Smooth muscle cell (in vitro differentiated cells): ENCODE measurements at regions not wholly inside any gene's neighbourhood (a gene's known extent, or its start where the extent isn't known, plus 50 kb on each side); places are given as distances from the start of the nearest gene placed in this dataset.
A peak's percentile ranks its signal among the peaks of the same experiment; 100 is the strongest.

Experiments used
- DNase-seq: peaks from one replicate; lab custom pipeline; 2025; ENCODE audit not compliant: unreplicated experiment; lab: John Stamatoyannopoulos, UW
- H2AFZ ChIP-seq: fragments of 200-600 bp; sonication (generic); 2 replicates; pipeline ENCODE4 v1.6.0; 2016; ENCODE audit warnings: antibody characterized with exemption, low read depth, mild to moderate bottlenecking
- H3F3A ChIP-seq: fragments of 200-600 bp; sonication (generic); 2 replicates; pipeline ENCODE4 v1.6.0; 2017; ENCODE audit warnings: antibody characterized with exemption, low read depth
- H3K27ac ChIP-seq: fragments of 200-600 bp; sonication (generic); 2 replicates; pipeline ENCODE4 v1.5.1; 2016; ENCODE audit warnings: low read depth, mild to moderate bottlenecking
- H3K27me3 ChIP-seq: fragments of 200-600 bp; sonication (generic); 2 replicates; pipeline ENCODE4 v1.6.1; 2016; ENCODE audit warnings: low read depth, mild to moderate bottlenecking
- H3K36me3 ChIP-seq: fragments of 200-600 bp; sonication (generic); 2 replicates; pipeline ENCODE4 v1.5.1; 2016; ENCODE audit warnings: low read depth
- H3K4me1 ChIP-seq: fragments of 200-600 bp; sonication (generic); 2 replicates; pipeline ENCODE4 v1.5.1; 2016; ENCODE audit warnings: low read depth
- H3K4me2 ChIP-seq: fragments of 200-600 bp; sonication (generic); 2 replicates; pipeline ENCODE4 v1.6.0; 2016; ENCODE audit warnings: mild to moderate bottlenecking
- H3K4me3 ChIP-seq: fragments of 200-600 bp; sonication (generic); 2 replicates; pipeline ENCODE4 v1.5.1; 2016; ENCODE audit warnings: mild to moderate bottlenecking
- H3K79me2 ChIP-seq: fragments of 200-600 bp; sonication (generic); 2 replicates; pipeline ENCODE4 v1.6.0; 2016; ENCODE audit warnings: low read depth, mild to moderate bottlenecking
- H3K9ac ChIP-seq: fragments of 200-600 bp; sonication (generic); 2 replicates; pipeline ENCODE4 v1.6.0; 2016; ENCODE audit warnings: low read depth
- H3K9me3 ChIP-seq: fragments of 200-600 bp; sonication (generic); replicated peaks from 2 replicates; pipeline ENCODE4 v1.5.1; 2016; ENCODE audit warnings: low read depth
- H4K20me1 ChIP-seq: fragments of 200-600 bp; sonication (generic); 2 replicates; pipeline ENCODE4 v1.6.0; 2016; ENCODE audit warnings: low read depth
- CTCF ChIP-seq: fragments of 200-600 bp; sonication (generic); IDR thresholded peaks from 2 replicates; pipeline ENCODE4 v1.5.1; 2017; ENCODE audit warnings: borderline replicate concordance, mild to moderate bottlenecking, antibody characterized with exemption; ENCODE audit not compliant: insufficient read depth, poor library complexity, severe bottlenecking
- WGBS: methylation state at CpG from one replicate; pipeline ENCODE4 v1.1.7; 2016; ENCODE audit warnings: low lambda C conversion rate; 5-methylcytosine and 5-hydroxymethylcytosine counted together

GRCh38 chr17:34527908-34528470 is 51.4 kb upstream of the TMEM132E start:
- Histone ChIP-seq H3F3A (no peaks in the 10 kb centered on the region), H3K27ac (no peak overlapping the region), H3K79me2 (no peaks in the 10 kb centered on the region), H3K4me1 (no peaks in the 10 kb centered on the region), H2AFZ (no peak overlapping the region), H3K4me2 (no peak overlapping the region), H3K4me3 (no peak overlapping the region), H3K27me3 (no peaks in the 10 kb centered on the region), H3K36me3 (no peaks in the 10 kb centered on the region), H3K9me3 (no peaks in the 10 kb centered on the region), H4K20me1 (no peaks in the 10 kb centered on the region), H3K9ac (no peak overlapping the region)
- TF ChIP-seq CTCF, result peak; percentile 18
- WGBS, result 68% methylated on average over 13 of the region's 13 CpGs
- no peak for DNase-seq

- no peak for TF ChIP-seq CTCF
- H3K79me2 ChIP-seq, result no peaks in the 10 kb centered on the region
- H3K9ac ChIP-seq, result no peak overlapping the region
- WGBS, result 63% methylated on average over 18 of the region's 18 CpGs
- no peak for DNase-seq
- no peaks in the 10 kb centered on the region for H3F3A ChIP-seq
- H3K4me3 ChIP-seq, result no peak overlapping the region
- no peaks in the 10 kb centered on the region for H3K36me3 ChIP-seq
- H3K4me2 ChIP-seq, result no peak overlapping the region
- no peaks in the 10 kb centered on the region for H3K27me3 ChIP-seq
- no peak overlapping the region for H2AFZ ChIP-seq
- H3K4me1 ChIP-seq, result no peaks in the 10 kb centered on the region
- no peaks in the 10 kb centered on the region for H3K9me3 ChIP-seq
- H4K20me1 ChIP-seq, result no peaks in the 10 kb centered on the region
- H3K27ac ChIP-seq, result no peak overlapping the region
These were observed 52.1 kb upstream of the TMEM132E start for GRCh38 chr17:34527136-34527907.

GRCh38 chr17:34525651-34526050 is 53.7 kb upstream of the TMEM132E start:
- H3K4me1 ChIP-seq, result no peaks in the 10 kb centered on the region
- no peak for DNase-seq
- H3K4me2 ChIP-seq, result no peak overlapping the region
- WGBS, result 22% methylated on average over 4 of the region's 4 CpGs
- H3K9ac ChIP-seq, result no peak overlapping the region
- H2AFZ ChIP-seq, result no peak overlapping the region
- no peak for TF ChIP-seq CTCF
- no peak overlapping the region for H3K27ac ChIP-seq
- no peaks in the 10 kb centered on the region for H3K27me3 ChIP-seq
- H3K79me2 ChIP-seq, result no peaks in the 10 kb centered on the region
- no peaks in the 10 kb centered on the region for H3K36me3 ChIP-seq
- H3K9me3 ChIP-seq, result no peaks in the 10 kb centered on the region
- no peak overlapping the region for H3K4me3 ChIP-seq
- no peaks in the 10 kb centered on the region for H4K20me1 ChIP-seq
- H3F3A ChIP-seq, result no peaks in the 10 kb centered on the region

- Histone ChIP-seq H3K9ac (no peak overlapping the region), H3K36me3 (no peaks in the 10 kb centered on the region), H3K9me3 (no peaks in the 10 kb centered on the region), H3K27ac (no peak overlapping the region), H3K27me3 (peaks cover 6% of the 10 kb centered on the region), H3K79me2 (no peaks in the 10 kb centered on the region), H3K4me1 (no peaks in the 10 kb centered on the region), H2AFZ (no peak overlapping the region), H3F3A (no peaks in the 10 kb centered on the region), H4K20me1 (no peaks in the 10 kb centered on the region), H3K4me2 (no peak overlapping the region), H3K4me3 (no peak overlapping the region)
- DNase-seq, result no peak
- WGBS, result 92% methylated on average over 11 of the region's 11 CpGs
- no peak for TF ChIP-seq CTCF
These were observed 57.4 kb upstream of the TMEM132E start for GRCh38 chr17:34521955-34522354.
